ENCODE measurements at regions not wholly inside any gene's neighbourhood (a gene's known extent, or its start where the extent isn't known, plus 50 kb on each side); places are given as distances from the start of the nearest gene placed in this dataset.

DNA sequence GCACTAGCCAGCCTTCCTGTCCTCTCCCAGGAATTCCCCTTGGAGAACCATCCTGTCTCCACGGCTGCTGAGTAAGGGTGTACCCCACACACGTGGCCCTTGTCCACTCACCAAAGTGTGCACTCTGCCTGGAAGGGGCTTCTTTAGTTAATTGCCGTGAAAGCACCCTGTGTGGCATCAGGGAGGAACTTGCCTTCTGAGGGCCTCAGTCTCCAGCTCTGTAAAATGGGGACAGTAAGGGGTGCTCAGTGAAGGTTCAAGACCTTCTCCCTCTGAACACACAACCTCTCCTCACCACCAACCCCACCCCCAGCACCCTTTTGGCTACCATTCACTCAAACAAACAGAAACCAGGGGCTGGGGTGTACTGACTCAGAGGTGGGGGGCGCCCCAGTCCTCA lies 59.1 kb upstream of the LHX1 start:
- TF ChIP-seq, protein P1, sequence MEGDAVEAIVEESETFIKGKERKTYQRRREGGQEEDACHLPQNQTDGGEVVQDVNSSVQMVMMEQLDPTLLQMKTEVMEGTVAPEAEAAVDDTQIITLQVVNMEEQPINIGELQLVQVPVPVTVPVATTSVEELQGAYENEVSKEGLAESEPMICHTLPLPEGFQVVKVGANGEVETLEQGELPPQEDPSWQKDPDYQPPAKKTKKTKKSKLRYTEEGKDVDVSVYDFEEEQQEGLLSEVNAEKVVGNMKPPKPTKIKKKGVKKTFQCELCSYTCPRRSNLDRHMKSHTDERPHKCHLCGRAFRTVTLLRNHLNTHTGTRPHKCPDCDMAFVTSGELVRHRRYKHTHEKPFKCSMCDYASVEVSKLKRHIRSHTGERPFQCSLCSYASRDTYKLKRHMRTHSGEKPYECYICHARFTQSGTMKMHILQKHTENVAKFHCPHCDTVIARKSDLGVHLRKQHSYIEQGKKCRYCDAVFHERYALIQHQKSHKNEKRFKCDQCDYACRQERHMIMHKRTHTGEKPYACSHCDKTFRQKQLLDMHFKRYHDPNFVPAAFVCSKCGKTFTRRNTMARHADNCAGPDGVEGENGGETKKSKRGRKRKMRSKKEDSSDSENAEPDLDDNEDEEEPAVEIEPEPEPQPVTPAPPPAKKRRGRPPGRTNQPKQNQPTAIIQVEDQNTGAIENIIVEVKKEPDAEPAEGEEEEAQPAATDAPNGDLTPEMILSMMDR (IDR thresholded peaks at IDR 0.05; ENCODE audit: insufficient read depth, low read depth, low read length): no peak
- Histone ChIP-seq H3K4me3 (ENCODE audit: low read depth, low read length) (no peak overlapping the region), H3K36me3 (ENCODE audit: control insufficient read depth, insufficient read depth, low read length) (no peaks in the 10 kb centered on the region), H3K27me3 (ENCODE audit: control insufficient read depth, insufficient read depth, low read length) (peaks cover 2% of the 10 kb centered on the region)
- ChIA-PET POLR2A (no interaction called here), CTCF (no interaction called here)
- DNase-seq (ENCODE audit: low read depth): no peak

DNA sequence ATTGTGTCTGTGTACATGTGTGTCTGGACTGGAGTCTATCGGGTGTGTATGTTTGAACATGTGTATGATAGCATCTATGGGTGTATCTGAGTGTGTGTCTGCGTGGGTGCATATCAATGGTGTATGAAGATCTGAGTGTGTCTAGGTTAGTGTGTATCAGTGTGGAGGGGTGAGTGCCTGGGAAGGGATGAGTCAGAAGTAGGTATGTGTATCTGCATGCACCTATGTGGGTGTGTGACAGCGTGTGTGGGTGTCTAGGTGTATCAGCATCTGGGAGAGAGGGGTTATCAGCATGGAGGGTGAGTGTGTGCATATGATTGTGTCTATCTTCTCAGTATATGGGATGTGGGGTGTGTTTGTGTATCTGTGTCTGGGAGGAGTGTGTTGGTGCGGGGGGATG lies 58.2 kb upstream of the LHX1 start:
- TF ChIP-seq, protein P1 (IDR thresholded peaks at IDR 0.05; ENCODE audit: insufficient read depth, low read depth, low read length): no peak
- no peaks in the 10 kb centered on the region for H3K36me3 ChIP-seq (ENCODE audit: control insufficient read depth, insufficient read depth, low read length)
- no peak overlapping the region for H3K4me3 ChIP-seq (ENCODE audit: low read depth, low read length)
- ChIA-PET CTCF (no interaction called here), POLR2A (no interaction called here)
- DNase-seq (ENCODE audit: low read depth): no peak
- peaks cover 2% of the 10 kb centered on the region for H3K27me3 ChIP-seq (ENCODE audit: control insufficient read depth, insufficient read depth, low read length)

DNA sequence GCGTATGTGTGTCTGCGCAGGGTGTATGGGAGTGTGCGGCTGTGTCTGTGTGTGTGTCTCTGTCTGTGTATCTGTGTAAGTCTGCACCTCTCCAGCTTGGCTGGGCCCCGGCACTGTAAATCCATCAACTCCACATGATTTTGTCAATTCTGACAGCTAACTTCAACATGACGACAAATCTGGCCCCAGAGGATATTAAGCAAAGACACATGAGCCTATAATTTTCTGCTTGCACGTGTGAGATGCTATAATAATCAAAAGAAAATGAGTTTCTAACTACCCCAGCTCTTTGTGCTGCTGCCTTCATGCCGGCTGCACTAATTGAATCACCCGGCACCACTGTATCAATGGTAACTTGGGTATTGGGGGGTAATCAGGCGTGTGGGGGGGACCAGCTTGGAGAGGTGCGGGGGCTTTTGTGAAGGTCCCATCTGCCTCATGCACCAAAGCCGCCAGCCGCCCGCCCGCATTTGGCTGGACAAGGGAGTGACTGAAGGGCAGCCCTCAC lies 57.6 kb upstream of the LHX1 start:
- ChIA-PET POLR2A (no interaction called here), CTCF (no interaction called here)
- TF ChIP-seq, protein P1 (IDR thresholded peaks at IDR 0.05; ENCODE audit: insufficient read depth, low read depth, low read length): no peak
- H3K4me3 ChIP-seq (ENCODE audit: low read depth, low read length): no peak overlapping the region
- H3K36me3 ChIP-seq (ENCODE audit: control insufficient read depth, insufficient read depth, low read length): no peaks in the 10 kb centered on the region
- DNase-seq (ENCODE audit: low read depth): no peak
- H3K27me3 ChIP-seq (ENCODE audit: control insufficient read depth, insufficient read depth, low read length): peaks cover 5% of the 10 kb centered on the region

DNA sequence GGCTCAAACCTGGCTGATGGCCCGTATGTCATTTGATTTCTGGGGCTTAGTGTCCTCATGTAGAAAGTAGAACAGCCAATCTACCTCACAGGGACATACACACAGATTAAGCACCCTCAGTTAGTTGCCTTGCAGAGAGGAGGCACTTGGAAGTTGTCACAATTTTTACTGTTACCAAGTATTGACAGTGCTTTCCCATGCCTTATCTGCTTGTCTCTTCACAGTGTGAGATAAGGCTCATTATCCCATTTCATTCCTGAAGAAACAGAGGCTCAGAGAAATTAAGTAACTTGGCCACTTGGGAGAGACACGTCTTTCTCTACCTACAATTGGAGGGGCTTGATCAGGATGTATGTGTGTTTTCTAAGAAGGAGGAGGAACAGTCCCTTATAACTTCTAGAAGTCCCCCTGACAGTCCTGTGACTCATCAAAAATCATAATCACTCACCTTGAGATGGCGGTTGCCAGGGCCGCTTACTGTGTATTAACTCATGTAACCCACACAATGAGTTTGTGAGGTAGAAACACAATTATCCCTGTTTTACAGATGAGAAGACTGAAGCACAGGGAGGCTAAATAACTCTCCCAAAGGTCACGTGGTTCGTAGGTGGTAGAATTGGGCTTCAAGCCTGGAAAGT lies 56.9 kb upstream of the LHX1 start:
- no peak overlapping the region for H3K4me3 ChIP-seq (ENCODE audit: low read depth, low read length)
- ChIA-PET CTCF (no interaction called here), POLR2A (no interaction called here)
- no peak for DNase-seq (ENCODE audit: low read depth)
- H3K27me3 ChIP-seq (ENCODE audit: control insufficient read depth, insufficient read depth, low read length): peaks cover 9% of the 10 kb centered on the region
- TF ChIP-seq, protein P1 (IDR thresholded peaks at IDR 0.05; ENCODE audit: insufficient read depth, low read depth, low read length): no peak
- H3K36me3 ChIP-seq (ENCODE audit: control insufficient read depth, insufficient read depth, low read length): no peaks in the 10 kb centered on the region

DNA sequence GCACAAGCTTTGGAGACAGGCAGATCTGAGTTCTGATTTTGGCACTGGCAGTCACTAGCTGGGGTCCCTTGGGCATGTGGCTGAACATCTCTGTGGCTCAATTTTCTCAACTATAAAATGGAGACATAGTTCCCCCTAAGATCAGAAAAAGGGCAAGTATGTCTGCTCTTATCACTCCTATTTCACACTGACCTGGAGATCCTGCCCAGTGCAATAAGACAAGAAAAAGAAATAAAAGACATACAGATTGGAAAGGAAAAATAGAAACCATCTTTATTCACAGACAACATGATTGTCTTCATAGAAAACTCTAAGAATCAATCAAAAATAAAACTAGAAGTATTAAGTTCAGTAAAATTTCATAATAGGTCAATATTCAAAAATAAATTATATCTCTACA lies 56.0 kb upstream of the LHX1 start:
- CTCF ChIA-PET: no interaction called here
- POLR2A ChIA-PET: no interaction called here
- TF ChIP-seq, protein P1 (IDR thresholded peaks at IDR 0.05; ENCODE audit: insufficient read depth, low read depth, low read length): no peak
- H3K36me3 ChIP-seq (ENCODE audit: control insufficient read depth, insufficient read depth, low read length): no peaks in the 10 kb centered on the region
- no peak for DNase-seq (ENCODE audit: low read depth)
- H3K4me3 ChIP-seq (ENCODE audit: low read depth, low read length): no peak overlapping the region
- H3K27me3 ChIP-seq (ENCODE audit: control insufficient read depth, insufficient read depth, low read length): peaks cover 14% of the 10 kb centered on the region

Measured in BJ (cell line).